ENCODE measurements at regions not wholly inside any gene's neighbourhood (a gene's known extent, or its start where the extent isn't known, plus 50 kb on each side); places are given as distances from the start of the nearest gene placed in this dataset.

DNA sequence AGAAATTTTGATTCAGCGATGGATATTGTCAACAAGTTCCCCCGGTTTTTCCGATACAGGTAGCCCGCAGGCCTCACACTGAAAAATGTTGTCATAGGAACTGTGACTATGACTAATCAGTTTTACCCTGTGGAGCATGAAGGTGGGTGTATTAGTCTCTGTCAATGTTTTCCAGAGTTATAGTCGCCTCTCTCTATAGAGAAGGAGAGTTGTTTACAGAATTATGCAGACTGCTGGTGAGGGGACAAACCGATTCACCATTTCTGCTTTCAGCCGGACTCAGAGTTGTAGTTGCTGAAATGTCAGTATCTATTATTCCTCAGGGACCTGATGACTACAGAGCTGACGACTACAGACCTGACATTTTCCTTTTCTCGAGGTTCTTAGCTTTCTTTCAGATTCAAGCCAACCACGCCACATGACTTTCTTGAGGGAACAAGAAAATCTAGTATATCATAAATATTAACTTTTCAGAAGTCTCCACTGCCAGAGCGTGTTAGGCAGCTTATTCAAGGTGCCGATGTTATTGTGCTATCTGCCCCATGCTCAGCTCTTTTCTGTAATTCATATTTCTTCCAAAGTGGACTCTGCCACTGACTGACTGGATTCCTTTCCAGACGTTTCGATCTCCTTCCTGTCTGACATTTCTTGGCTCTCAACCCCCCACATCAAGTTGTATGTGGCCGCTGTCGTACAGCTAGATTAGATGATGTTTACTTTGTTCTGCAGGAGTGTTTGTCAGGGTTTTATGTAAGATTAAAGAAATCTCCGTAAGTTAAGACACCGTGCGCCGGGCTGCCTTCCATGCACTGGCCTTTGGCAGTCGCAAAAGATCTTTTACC is 178.1 kb downstream of the FGF1 start (continued):
- TF ChIP-seq, protein P1, sequence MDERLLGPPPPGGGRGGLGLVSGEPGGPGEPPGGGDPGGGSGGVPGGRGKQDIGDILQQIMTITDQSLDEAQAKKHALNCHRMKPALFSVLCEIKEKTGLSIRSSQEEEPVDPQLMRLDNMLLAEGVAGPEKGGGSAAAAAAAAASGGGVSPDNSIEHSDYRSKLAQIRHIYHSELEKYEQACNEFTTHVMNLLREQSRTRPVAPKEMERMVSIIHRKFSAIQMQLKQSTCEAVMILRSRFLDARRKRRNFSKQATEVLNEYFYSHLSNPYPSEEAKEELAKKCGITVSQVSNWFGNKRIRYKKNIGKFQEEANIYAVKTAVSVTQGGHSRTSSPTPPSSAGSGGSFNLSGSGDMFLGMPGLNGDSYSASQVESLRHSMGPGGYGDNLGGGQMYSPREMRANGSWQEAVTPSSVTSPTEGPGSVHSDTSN (CRISPR knock-in tag; IDR thresholded peaks at IDR 0.05) = no peak
- no peak for TF ChIP-seq SIX4 (CRISPR knock-in tag; IDR thresholded peaks at IDR 0.05)
- no peak for TF ChIP-seq GABPB1 (CRISPR knock-in tag; IDR thresholded peaks at IDR 0.05)
- TF ChIP-seq, protein P2, sequence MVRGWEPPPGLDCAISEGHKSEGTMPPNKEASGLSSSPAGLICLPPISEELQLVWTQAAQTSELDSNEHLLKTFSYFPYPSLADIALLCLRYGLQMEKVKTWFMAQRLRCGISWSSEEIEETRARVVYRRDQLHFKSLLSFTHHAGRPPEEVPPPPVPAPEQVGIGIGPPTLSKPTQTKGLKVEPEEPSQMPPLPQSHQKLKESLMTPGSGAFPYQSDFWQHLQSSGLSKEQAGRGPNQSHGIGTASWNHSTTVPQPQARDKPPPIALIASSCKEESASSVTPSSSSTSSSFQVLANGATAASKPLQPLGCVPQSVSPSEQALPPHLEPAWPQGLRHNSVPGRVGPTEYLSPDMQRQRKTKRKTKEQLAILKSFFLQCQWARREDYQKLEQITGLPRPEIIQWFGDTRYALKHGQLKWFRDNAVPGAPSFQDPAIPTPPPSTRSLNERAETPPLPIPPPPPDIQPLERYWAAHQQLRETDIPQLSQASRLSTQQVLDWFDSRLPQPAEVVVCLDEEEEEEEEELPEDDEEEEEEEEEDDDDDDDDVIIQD (CRISPR knock-in tag; IDR thresholded peaks at IDR 0.05; ENCODE audit: low read depth) = peak; percentile 44; the same call in 1 of the 2 replicates
- TF ChIP-seq, protein P3, sequence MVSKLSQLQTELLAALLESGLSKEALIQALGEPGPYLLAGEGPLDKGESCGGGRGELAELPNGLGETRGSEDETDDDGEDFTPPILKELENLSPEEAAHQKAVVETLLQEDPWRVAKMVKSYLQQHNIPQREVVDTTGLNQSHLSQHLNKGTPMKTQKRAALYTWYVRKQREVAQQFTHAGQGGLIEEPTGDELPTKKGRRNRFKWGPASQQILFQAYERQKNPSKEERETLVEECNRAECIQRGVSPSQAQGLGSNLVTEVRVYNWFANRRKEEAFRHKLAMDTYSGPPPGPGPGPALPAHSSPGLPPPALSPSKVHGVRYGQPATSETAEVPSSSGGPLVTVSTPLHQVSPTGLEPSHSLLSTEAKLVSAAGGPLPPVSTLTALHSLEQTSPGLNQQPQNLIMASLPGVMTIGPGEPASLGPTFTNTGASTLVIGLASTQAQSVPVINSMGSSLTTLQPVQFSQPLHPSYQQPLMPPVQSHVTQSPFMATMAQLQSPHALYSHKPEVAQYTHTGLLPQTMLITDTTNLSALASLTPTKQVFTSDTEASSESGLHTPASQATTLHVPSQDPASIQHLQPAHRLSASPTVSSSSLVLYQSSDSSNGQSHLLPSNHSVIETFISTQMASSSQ (IDR thresholded peaks at IDR 0.05; ENCODE audit: low read depth) = no peak
- TF ChIP-seq, protein P3 (CRISPR knock-in tag; IDR thresholded peaks at IDR 0.05; ENCODE audit: borderline replicate concordance) = no peak
- no peak for TF ChIP-seq ZMYM2 (CRISPR knock-in tag; IDR thresholded peaks at IDR 0.05)
- TF ChIP-seq GATA4 (IDR thresholded peaks at IDR 0.05; ENCODE audit: borderline replicate concordance, low read depth) = no peak
- TF ChIP-seq, protein P4, sequence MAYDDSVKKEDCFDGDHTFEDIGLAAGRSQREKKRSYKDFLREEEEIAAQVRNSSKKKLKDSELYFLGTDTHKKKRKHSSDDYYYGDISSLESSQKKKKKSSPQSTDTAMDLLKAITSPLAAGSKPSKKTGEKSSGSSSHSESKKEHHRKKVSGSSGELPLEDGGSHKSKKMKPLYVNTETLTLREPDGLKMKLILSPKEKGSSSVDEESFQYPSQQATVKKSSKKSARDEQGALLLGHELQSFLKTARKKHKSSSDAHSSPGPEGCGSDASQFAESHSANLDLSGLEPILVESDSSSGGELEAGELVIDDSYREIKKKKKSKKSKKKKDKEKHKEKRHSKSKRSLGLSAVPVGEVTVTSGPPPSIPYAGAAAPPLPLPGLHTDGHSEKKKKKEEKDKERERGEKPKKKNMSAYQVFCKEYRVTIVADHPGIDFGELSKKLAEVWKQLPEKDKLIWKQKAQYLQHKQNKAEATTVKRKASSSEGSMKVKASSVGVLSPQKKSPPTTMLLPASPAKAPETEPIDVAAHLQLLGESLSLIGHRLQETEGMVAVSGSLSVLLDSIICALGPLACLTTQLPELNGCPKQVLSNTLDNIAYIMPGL (CRISPR knock-in tag; IDR thresholded peaks at IDR 0.05; ENCODE audit: borderline replicate concordance in 1 of 2, low read depth in 1 of 2) = no peak
- TF ChIP-seq NFKBIZ (CRISPR knock-in tag; IDR thresholded peaks at IDR 0.05) = no peak
- no peak for TF ChIP-seq ZNF34 (CRISPR knock-in tag; IDR thresholded peaks at IDR 0.05; ENCODE audit: borderline replicate concordance)
